ENCODE measurements at regions not wholly inside any gene's neighbourhood (a gene's known extent, or its start where the extent isn't known, plus 50 kb on each side); places are given as distances from the start of the nearest gene placed in this dataset.

DNA sequence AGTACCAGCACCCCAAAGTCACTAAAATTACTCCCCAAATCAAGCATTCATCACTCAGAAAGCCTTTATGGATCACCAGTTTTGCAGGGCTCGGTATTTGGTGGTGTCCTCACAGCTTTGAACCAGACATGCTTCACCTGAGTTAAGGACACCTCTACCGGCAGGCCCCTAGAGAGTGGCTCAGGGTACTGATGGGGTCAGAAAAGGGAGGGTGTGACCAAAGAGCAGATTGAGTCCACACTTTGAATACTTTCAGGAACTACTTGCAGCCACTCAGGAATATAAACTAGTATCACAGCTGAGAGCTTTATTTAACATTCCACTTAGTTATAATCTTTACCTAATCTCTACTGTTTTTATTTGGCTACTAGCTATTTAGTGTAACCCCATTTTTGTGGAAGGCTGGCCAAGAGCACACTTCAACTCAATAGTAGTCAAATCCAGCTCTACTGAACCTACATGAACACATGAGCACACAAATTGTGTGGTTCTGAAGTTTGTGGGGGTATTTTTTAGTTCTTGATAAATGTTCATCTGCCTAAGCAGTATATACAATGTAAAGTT is 109.6 kb upstream of the SPRY1 start:
- no peak for DNase-seq

DNA sequence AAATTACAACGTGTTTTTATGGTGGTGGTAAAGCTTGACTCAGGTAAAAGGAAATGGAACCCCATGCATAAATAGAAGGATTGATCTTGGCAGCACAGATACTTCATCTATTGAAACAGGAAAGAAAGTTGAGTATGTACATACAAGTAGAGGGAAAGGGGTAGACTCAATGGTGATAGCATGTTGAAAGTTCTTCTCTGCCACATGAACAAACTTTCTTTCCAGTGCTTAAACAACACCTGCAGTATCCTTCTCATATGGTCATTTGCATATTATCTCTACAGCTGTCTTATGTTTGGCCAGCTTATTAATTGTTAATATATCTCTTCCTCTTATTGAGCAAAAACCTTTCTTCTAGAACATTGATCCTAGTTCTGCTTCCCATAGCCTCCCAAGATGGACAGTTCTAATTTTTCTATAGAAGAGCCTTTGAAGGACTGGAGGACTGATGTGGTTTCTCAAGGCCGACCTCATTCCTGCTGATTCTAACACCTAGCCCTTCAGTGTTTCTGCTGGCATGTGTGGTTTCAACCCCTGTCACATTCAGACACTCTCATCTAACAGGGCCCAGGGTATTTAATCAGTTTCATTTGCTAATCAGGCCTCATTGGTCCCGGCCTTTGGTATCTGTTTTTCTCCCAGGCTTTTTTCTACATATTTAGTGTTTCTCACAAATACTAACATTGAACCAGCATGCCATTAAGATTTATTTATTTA is 108.1 kb upstream of the SPRY1 start:
- DNase-seq = no peak

DNA sequence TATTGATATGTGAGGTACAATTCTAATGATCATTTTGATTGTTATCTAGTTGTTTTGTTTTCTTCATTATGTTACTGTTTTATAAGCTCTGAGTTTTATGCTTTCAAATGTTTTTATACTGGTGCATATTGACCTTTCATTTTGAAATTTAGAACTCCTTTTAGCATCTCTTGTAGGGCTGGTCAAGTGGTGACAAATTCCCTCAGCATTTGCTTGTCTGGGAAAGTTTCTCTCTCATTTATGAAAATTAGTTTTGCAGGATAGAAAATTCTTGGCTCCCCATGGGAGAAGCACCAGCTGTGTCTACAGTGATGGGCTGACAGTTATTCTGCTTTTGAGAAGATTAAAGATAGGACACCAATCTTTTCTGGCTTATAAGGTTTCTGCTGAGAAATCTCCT is 105.3 kb upstream of the SPRY1 start:
- no peak for DNase-seq

DNA sequence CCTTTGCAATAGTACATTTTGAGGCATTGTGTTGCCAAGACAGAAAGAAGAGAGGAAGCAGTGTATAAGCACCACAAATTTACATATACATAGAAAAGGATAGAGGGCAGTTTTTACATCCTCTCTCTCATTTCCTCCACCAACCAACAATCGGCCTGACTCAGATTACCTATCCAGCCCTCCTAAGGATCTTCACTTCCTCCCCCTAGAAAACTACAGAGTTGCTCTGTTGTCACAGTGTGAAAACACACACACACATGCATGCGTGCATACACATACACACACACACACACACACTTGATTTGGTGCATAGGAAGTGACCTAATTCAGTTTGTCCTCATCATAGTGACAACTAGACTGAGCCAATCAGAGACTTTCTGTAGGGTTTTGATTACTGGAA is 98.8 kb upstream of the SPRY1 start:
- no peak for DNase-seq

DNA sequence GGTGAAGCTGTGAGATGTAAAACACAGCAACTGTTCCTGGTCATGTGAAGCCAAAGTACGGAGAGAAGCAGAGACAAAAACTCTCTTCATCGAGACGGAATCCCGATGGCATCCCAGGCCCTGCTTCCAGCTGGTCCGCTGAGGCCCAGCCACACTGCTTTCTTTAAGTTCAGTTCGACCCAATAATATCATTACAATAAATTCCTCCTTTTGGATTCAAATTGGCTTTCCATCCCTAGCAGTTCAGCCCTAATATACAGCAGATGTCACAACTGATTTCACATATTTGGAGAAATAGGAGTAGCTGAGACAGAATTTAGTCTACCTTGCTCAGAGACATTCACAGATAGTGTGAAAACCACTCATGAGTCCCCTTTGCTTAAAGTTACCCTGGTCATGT is 98.3 kb upstream of the SPRY1 start:
- no peak for DNase-seq

DNA sequence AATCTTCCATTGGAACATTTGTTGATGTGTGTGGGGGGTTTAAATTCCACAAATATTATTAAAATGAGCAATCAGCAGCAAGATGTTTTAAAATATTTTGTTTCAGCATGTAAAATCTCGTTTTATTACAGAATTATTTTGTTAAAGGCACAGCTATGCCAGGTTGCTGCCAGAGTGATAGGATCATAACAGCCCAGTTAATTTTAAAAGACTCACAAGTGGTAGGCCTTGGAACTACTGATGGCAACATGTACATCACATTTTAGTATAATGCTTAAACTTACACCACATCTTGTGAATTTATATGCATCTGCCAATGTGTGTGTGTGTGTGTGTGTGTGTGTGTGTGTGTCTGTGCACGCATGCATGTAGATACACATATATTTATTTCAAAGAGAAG is 97.8 kb upstream of the SPRY1 start:
- no peak for DNase-seq

DNA sequence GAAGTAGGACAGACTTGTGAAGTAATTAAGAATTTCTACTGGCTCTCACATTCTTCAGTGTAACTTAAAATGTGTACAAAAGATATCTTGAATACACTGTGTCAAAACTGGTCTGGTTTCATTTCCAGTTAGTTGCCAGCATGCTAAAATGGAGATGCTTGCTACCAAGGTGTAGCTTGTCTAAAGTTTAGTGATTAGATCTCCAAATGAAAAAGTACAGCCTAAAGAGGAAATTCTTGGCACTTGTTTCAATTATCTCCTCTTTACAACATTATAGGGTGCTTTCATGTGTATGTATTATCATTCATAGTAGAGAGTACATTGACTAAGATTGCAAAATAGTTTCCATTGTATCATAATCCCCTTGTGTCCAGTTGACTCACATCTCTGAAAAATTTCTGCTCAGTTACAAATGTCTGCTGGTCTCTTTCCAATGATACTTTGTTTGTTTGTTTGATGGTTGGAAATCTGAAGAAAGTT is 97.3 kb upstream of the SPRY1 start:
- no peak for DNase-seq

DNA sequence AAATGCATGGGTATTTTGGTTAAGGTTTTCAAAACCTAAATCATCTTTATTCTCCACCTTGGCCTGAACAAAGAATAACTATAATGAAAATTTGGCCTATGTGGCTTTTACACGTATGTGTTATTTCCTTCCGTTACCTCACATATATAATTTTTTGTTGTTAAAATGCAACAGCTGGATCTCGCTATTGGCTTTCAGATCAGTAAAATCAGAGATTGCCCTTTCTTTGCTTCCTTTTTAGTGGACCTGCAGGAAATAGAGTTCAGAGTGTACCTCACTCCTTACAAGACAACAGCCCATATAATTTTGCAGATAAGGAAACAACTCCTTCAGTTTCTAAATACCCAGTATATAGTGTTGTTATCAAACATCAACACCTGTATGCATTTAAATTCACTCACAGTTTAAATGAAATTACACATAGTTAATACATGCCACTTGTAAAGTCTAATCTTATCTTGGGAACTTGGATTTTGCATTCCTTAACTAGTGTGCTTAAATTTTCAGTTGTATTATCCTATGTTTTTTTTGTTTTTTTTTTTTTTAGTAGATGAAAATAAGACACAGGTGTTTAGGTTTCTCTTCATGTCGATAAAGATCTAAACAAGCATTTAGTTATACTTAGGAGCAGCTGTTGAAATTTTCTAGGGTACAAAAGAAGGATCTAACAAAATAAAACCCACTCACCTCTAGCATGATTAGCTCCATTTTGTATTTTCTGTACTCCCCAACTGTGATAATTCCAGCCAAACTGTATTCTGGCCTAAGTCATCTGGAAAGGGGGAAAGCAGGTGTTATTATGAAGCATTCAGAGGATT is 96.2 kb upstream of the SPRY1 start:
- no peak for DNase-seq

DNA sequence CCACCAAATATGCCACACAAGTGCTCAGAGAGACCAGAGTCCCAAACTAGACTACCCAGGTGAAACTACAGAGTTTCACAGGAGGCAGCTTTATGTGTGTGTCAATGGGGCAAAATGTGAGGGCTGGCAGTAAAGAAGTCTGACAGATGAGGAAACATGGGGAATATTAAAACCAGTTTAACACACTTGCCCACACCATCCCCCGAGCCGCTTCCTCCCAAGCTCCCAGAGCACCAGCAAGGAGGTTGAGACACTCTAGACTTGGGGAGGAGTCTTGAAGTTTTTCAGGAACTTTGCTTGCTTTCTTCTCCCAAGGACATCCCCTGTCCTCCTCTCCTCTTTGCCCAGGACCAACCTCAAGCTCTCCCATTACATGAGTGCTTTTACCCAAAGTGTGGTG is 94.7 kb upstream of the SPRY1 start:
- no peak for DNase-seq

DNA sequence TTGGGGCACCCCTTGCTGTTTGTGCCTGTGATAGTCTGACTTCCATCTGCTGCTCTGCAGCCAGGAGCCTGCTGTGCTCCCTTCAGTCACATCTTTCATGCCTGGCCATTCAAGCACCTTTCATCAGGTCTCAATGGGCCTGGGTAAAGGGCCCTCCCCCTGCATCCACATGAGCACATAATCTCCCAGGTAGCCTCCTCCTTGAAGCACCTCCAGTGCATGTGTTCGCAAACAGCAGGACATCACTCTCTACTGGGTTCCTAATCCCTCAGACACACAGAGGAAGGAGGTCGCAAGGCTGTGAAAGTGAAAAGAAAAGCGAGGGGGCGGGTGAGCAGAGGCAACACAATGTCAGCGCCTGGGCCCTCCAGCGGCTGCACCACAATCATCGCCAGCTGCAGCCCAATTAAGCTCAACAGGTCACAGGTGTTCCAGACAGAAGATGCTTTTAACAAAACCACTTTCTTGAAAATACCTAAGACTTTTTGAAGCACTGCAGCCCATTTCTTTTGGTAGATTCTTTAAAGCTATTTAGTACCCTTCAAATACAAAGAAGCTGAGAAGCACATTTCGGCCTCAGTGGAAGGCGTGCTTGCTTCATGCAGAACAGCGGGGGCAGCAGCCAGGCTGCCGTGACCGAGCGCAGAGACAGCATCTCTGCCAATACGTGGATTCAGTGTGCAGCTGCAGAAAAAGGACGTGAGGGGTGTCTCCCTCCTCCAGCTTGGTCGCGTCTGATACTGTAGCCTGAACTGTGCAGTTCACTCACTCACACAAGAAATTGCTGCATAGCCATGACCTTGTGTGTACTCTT is 92.2 kb upstream of the SPRY1 start:
- no peak for DNase-seq

DNA sequence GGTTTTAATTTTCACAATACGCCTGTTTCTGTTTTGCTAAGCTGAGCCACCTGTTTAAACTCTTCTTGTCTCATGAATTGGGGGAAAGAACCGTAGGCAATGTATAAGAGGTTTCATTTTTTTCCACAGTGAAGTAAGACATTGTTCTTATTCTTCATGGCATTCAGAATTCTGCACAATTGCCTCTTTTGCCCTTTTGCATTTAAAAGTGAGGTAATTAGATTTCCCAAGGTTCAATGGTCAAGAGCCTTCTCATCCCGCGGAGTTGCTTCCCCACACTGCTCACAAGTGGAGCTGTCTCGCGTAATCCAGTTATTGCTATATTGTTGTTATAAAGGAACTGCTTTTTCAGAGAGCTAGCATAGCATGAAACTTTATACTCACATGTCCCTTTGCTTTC is 90.9 kb upstream of the SPRY1 start:
- DNase-seq = no peak

DNA sequence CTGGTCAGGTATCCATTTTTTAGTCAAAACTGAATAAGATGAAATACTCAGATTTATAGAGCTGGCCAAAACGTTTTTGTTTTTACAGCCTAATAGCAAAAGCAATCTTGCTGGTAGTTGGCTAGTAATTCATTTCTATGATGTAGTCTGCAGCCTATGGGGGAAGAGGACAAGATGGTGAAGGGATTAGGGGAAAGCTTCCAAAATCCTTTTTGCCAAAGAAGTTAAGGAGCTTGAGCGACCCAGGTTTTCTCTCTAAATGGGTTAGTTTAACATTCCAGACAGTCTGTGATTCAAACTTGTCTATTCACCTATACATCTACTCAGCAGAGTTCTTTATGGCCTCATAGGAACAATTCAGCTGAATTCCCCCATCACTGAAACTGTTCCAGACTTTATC is 89.8 kb upstream of the SPRY1 start:
- no peak for DNase-seq

DNA sequence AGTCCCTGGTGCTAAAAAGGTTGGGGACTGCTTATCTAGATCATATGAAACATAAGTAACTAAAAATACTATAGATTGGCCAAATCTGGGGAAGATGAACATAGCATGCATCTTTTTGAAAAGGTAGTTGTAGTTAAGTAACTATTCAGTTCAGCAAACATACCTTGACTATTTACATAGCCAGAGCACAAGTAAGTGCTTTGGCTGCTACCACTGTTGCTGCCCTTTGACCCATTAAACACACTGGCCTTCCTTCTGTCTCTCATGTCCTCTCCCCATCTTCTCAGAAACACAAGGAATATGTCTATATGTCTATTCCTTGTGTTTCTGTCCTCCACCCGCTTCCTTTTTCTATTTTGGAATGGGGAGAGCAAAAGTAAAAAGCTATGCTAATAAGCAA is 87.9 kb upstream of the SPRY1 start:
- no peak for DNase-seq

DNA sequence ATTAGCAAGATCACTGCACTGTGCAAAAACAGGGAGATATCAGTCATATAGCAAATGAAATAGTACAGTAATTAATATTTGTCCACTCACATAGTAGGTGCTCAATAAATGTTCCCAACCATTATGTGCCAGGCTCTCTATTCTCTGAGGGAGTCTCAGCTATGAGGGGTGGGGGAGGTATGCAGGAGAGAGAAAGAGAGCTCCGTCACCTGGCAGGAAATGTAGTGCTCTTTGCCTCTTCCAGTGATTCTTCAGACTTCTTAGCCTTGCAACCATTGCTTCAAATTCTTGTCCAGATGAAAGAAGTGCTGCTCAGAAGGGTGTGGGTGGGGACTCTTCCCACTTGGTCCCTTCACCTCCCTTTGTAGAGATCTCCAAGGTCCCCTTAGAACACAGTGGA is 84.5 kb upstream of the SPRY1 start:
- no peak for DNase-seq

DNA sequence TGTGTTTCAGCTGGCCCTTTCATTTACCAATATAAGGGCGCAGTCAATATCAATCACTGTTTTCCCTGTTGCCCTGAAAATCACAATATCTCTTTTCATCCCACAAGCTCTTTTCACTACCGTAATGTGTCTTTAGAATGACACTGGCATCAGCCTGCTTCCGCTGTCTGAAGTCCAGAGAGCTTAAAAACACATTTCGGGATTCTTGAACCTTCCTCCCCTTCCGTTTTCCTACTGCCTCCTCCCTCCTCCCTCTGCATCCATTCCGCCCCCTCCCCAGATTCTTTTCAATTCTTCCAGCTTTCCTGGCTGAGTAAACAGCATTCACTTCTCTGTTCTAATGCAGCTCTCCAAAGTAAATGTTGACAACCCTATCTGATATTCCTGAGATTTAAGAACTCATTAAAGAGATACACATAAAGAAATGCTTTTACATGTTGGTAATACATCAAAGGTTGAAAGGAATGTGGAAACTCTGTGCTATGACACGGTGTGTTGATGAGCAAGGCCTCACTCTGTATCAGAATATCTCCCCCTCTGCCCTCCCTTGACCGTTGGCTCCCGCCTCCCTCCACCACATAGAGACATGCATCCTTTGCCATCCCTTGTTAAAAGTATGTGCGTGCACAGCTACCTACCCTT is 83.5 kb upstream of the SPRY1 start:
- no peak for DNase-seq

DNA sequence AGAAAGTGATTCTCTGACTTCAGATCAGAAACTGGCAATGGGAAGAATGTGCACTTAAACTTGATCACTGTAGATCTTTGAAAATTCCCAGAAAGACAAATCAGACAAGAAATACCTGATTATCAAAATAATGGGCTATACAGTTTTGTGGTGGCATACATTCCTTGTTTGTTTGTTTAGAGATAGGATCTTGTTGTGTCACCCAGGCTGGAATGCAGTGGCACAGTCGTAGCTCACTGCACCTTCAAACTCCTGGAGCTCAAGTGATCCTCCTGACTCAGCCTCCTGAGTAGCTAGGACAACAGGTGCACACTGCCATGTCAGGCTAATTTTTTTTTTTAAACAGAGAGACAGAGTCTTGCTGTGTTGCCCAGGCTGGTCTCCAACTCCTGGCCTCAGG is 81.0 kb upstream of the SPRY1 start:
- no peak for DNase-seq

DNA sequence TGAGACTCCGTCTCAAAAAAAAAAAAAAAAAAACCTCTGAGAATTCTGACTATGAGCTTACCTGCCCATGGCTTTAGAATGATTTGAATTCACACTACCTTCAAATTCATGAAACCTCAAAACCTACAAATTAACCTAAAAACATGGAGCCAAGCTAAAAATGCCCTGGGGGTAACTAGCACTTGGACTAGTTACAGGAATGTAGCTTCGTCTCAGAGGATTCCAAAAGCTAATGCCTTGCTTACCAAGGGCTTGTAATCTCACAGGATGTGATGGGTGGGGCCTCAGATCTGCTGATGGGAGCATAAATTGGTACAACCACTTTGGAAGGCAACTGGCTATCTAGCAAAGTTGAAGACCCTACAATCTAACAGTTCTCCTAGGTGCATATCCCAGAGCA is 79.4 kb upstream of the SPRY1 start:
- no peak for DNase-seq

DNA sequence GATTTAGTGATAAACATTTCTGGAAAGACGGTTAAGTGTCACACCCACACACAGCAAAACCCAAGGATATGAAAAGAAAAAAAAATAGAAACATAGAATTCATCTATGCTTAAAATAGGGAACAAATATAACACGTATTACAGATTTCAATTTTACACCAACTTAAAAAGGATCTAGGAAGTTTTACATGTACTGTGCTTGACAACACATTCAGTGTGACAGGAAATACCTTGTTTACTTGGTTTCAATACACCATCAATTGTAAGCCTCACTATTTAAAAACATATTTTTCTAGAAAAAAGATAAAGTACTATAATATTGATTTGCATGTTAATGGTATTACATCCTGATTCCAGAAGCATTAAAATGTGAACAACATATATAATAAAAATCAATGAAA is 77.0 kb upstream of the SPRY1 start:
- DNase-seq = no peak

DNA sequence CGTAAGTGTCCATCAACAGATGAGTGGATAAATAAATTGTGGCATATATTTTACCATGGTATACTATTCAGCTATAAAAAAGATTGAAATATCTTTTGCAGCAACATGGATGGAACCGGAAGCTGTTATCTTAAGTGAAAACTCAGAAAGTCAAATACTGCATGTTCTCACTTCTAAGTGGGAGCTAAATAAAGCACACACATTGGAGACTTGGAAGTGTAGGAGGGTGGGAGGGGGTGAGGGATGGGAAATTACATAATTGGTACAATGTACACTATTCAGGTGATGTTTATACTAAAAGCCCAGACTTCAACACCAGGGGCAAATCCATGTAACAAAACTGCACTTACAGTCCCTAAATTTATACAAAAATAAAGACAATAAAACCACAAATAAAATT is 72.6 kb upstream of the SPRY1 start:
- no peak for DNase-seq

DNA sequence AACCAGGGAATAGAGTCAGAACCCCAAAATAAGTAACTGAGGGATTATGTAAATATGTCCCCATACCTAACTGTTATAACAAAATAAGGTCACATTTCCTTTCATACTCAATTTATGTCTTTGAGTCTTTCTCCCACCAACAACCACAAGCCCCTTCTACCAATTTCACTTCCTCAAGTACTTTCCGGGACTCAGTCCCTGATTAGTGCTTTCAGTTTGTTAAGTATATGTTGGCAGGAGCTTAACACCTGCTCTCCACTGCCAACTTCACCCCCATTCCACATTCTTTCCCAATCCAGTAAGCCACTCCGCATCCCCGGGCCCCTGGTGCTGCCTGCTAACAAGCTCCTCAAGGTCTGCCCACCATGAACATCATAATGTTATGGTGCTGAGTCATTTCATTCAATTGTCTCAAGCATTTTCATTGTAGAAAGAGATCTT is 71.3 kb upstream of the SPRY1 start:
- DNase-seq = no peak

DNA sequence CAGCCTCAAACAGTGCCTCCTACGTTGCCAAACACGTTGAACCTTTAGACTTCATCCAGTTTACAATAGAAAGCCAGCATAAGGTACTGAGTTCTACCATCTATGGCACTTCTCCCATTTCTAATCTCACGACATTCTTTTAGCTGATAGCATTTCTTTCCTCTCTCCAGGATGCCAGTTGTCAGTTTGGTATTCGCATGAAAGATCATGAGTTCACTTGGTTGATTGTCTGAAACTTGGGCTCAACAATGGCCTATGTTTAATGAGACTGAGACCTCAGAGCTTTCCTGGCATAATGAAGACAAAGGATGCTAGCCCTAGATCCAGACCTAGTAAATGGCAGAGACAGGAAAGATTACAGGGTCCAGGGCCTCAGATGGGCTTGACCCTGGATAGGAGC is 69.2 kb upstream of the SPRY1 start:
- DNase-seq = no peak

DNA sequence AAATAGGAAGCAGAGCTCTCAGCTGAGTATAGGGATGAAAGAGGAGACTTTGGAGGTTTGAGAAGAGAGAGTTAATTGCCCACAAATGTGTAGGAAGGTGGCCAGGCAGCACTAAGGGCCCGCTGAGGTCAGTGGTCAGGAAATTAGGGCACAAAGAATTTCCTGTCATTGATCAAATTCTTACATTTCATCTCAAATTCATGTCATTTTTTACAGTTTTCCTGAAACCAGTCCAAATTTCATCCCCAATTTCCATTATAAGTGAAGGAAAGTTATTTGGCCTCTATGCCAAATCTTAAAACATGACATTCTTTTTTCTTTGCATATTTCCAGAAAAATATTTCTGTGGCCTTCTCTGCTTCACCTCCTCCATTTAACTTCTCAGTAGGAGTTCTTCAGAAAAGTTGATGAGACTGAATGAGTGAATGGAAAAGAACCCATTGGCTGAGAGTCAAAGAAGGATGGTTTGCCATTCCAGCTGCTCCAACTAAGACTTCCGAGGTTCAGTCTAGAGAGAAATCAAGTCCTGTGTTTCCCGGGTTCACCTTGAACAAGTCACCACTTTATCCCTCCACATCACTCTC is 68.7 kb upstream of the SPRY1 start:
- DNase-seq = no peak

Data from activated CD8-positive, alpha-beta memory T cell treated with anti-CD3 and anti-CD28 coated beads, Interleukin-2, amount 50 U/mL, for 4 hours (primary cell).